Gastroesophageal sphincter (tissue), 4 donors: ENCODE measurements at regions not wholly inside any gene's neighbourhood (a gene's known extent, or its start where the extent isn't known, plus 50 kb on each side); places are given as distances from the start of the nearest gene placed in this dataset.

Experiments
- ATAC-seq: fragments of 150-250 bp; one replicate; pipeline ENCODE4 v1.9.1; 2016; ENCODE audit warnings: mild to moderate bottlenecking, moderate library complexity
- H3K27ac ChIP-seq, 4 donors: fragments of 200-600 bp; sonication (generic) in 3 of 4; 1 replicate in 3 of 4; 2 replicates in 1 of 4; pipeline ENCODE4 v1.5.1; 2016 to 2019
- H3K27me3 ChIP-seq: fragments of 200-600 bp; sonication (generic); one replicate; pipeline ENCODE4 v1.5.1; 2019
- H3K36me3 ChIP-seq, 2 donors: fragments of 200-600 bp; sonication (generic); one replicate each; pipeline ENCODE4 v1.5.1; 2019; ENCODE audit warnings: control low read depth in 1 of 2
- H3K4me1 ChIP-seq, 3 donors: fragments of 200-600 bp; sonication (generic); 1 replicate in 2 of 3; 2 replicates in 1 of 3; pipeline ENCODE4 v1.5.1; 2016 to 2019; ENCODE audit warnings: control low read depth in 2 of 3
- H3K4me3 ChIP-seq, 2 donors: fragments of 200-600 bp; sonication (generic); one replicate each; pipeline ENCODE4 v1.5.1; 2019; ENCODE audit warnings: mild to moderate bottlenecking in 1 of 2, moderate library complexity in 1 of 2
- H3K9me3 ChIP-seq, 3 donors: fragments of 200-600 bp; sonication (generic); one replicate each; pipeline ENCODE4 v1.5.1; 2017 to 2019; ENCODE audit warnings: control low read depth in 2 of 3
- CTCF ChIP-seq, 4 experiments: fragments of 200-600 bp in 2 of 4; fragments of 450-650 bp in 2 of 4; sonication (generic) in 1 of 4; IDR thresholded peaks; one replicate each; pipeline ENCODE4 v1.5.1; 2017 to 2019; ENCODE audit warnings: antibody characterized with exemption in 4 of 4, mild to moderate bottlenecking in 2 of 4, moderate library complexity in 2 of 4
- EP300 ChIP-seq: sonication (generic); formaldehyde crosslinking; IDR thresholded peaks from one replicate; pipeline ENCODE4 v1.6.1; 2017; ENCODE audit warnings: antibody characterized with exemption, mild to moderate bottlenecking
- POLR2A ChIP-seq, 2 donors: fragments of 450-650 bp; IDR thresholded peaks; one replicate each; pipeline ENCODE4 v1.6.1; 2017; ENCODE audit warnings: antibody characterized with exemption in 2 of 2, mild to moderate bottlenecking in 2 of 2, moderate library complexity in 1 of 2
- POLR2AphosphoS5 ChIP-seq: sonication (generic); formaldehyde crosslinking; IDR thresholded peaks from one replicate; pipeline ENCODE4 v1.6.1; 2017; ENCODE audit warnings: antibody characterized with exemption
- WGBS, 2 donors: methylation state at CpG; one replicate each; pipeline ENCODE4 v1.1.5; 2018; ENCODE audit warnings: low coverage in 1 of 2; 5-methylcytosine and 5-hydroxymethylcytosine counted together

- H3K9me3 ChIP-seq: no peaks in the 10 kb centered on the region
- no peaks in the 10 kb centered on the region for H3K27me3 ChIP-seq
- no peak overlapping the region for H3K4me3 ChIP-seq
- no peak overlapping the region for H3K27ac ChIP-seq
- TF ChIP-seq CTCF (IDR thresholded peaks at IDR 0.05): no peak
- TF ChIP-seq POLR2A (IDR thresholded peaks at IDR 0.05): no peak
- no peak for TF ChIP-seq POLR2AphosphoS5
- TF ChIP-seq EP300: no peak
- 81 to 84% methylated on average over 3 of the region's 3 CpGs for WGBS, 2 donors
- ATAC-seq: no peak
- no peaks in the 10 kb centered on the region for H3K4me1 ChIP-seq
- H3K36me3 ChIP-seq: no peaks in the 10 kb centered on the region
Measured at GRCh38 chrX:7775987-7776386, 67.0 kb upstream of the VCX start.

- ATAC-seq: no peak
- TF ChIP-seq EP300 (no peak), CTCF (IDR thresholded peaks at IDR 0.05) (no peak), POLR2AphosphoS5 (no peak), POLR2A (IDR thresholded peaks at IDR 0.05) (no peak)
- no peak overlapping the region for H3K27ac ChIP-seq
- no peaks in the 10 kb centered on the region for H3K4me1 ChIP-seq
- H3K27me3 ChIP-seq: no peaks in the 10 kb centered on the region
- no peaks in the 10 kb centered on the region for H3K9me3 ChIP-seq
- H3K36me3 ChIP-seq: no peaks in the 10 kb centered on the region
- no peak overlapping the region for H3K4me3 ChIP-seq
- WGBS, 2 donors: 66 to 68% methylated on average over 7 of the region's 7 CpGs
Measured at GRCh38 chrX:7771788-7772438, 71.1 kb upstream of the VCX start.

GRCh38 chrX:7759830-7760229 lies 83.1 kb upstream of the VCX start:
- Histone ChIP-seq H3K4me3 (no peak overlapping the region), H3K9me3 (no peaks in the 10 kb centered on the region), H3K36me3 (no peaks in the 10 kb centered on the region), H3K27ac (no peak overlapping the region), H3K27me3 (no peaks in the 10 kb centered on the region), H3K4me1 (no peaks in the 10 kb centered on the region)
- 20 to 83% methylated on average over 1 of the region's 1 CpG for WGBS, 2 donors
- ATAC-seq: no peak
- TF ChIP-seq POLR2A (IDR thresholded peaks at IDR 0.05) (no peak), POLR2AphosphoS5 (no peak)

GRCh38 chrX:7746856-7747255 lies 96.1 kb upstream of the VCX start:
- Histone ChIP-seq H3K9me3 (no peaks in the 10 kb centered on the region), H3K36me3 (no peaks in the 10 kb centered on the region), H3K4me3 (no peak overlapping the region), H3K4me1 (no peaks in the 10 kb centered on the region), H3K27me3 (no peaks in the 10 kb centered on the region), H3K27ac (no peak overlapping the region)
- 36 to 54% methylated on average over 2 to 5 of the region's 5 CpGs for WGBS, 2 donors
- TF ChIP-seq POLR2AphosphoS5: no peak
- TF ChIP-seq POLR2A (IDR thresholded peaks at IDR 0.05): no peak
- no peak for TF ChIP-seq EP300
- no peak for TF ChIP-seq CTCF (IDR thresholded peaks at IDR 0.05)
- ATAC-seq: no peak

GRCh38 chrX:7730071-7730470 lies 112.9 kb upstream of the VCX start:
- no peak for TF ChIP-seq POLR2A (IDR thresholded peaks at IDR 0.05)
- TF ChIP-seq CTCF (IDR thresholded peaks at IDR 0.05): no peak
- no peak for TF ChIP-seq POLR2AphosphoS5
- Histone ChIP-seq H3K4me1 (no peaks in the 10 kb centered on the region), H3K9me3 (no peaks in the 10 kb centered on the region), H3K27ac (no peak overlapping the region), H3K27me3 (no peaks in the 10 kb centered on the region), H3K36me3 (no peaks in the 10 kb centered on the region), H3K4me3 (no peak overlapping the region)
- ATAC-seq: no peak
- 61 to 80% methylated on average over 1 to 2 of the region's 2 CpGs for WGBS, 2 donors
